Right atrium auricular region (tissue), 2 donors: ENCODE measurements at regions not wholly inside any gene's neighbourhood (a gene's known extent, or its start where the extent isn't known, plus 50 kb on each side); places are given as distances from the start of the nearest gene placed in this dataset.
A peak's percentile ranks its signal among the peaks of the same experiment; 100 is the strongest.

Experiments
- DNase-seq: peaks from one replicate; pipeline ENCODE4 v3.0.0-alpha.2; 2019; ENCODE audit warnings: low spot score
- H3K27ac ChIP-seq, 2 donors: fragments of 200-600 bp; sonication (generic); 1 replicate in 1 of 2; 2 replicates in 1 of 2; pipeline ENCODE4 v1.5.1; 2016 to 2019
- H3K27me3 ChIP-seq, 2 donors: fragments of 200-600 bp; sonication (generic); one replicate each; pipeline versions ENCODE4 v1.5.1 to v1.6.0; 2017 to 2019
- H3K36me3 ChIP-seq: fragments of 200-600 bp; sonication (generic); one replicate; pipeline ENCODE4 v1.5.1; 2016
- H3K4me1 ChIP-seq, 2 donors: fragments of 200-600 bp; sonication (generic); one replicate each; pipeline versions ENCODE4 v1.5.1 to v1.6.0; 2017 to 2019
- H3K4me3 ChIP-seq, 2 donors: fragments of 200-600 bp; sonication (generic); 1 replicate in 1 of 2; 2 replicates in 1 of 2; pipeline ENCODE4 v1.5.1; 2017 to 2019; ENCODE audit warnings: mild to moderate bottlenecking in 1 of 2, moderate library complexity in 1 of 2
- H3K9me3 ChIP-seq, 2 donors: fragments of 200-600 bp; sonication (generic); one replicate each; pipeline ENCODE4 v1.5.1; 2019
- TF ChIP-seq, protein P1 (sequence below), 2 donors: fragments of 200-600 bp; sonication (generic); IDR thresholded peaks; one replicate each; pipeline ENCODE4 v1.5.1; 2019; ENCODE audit warnings: antibody characterized with exemption in 2 of 2

DNA sequence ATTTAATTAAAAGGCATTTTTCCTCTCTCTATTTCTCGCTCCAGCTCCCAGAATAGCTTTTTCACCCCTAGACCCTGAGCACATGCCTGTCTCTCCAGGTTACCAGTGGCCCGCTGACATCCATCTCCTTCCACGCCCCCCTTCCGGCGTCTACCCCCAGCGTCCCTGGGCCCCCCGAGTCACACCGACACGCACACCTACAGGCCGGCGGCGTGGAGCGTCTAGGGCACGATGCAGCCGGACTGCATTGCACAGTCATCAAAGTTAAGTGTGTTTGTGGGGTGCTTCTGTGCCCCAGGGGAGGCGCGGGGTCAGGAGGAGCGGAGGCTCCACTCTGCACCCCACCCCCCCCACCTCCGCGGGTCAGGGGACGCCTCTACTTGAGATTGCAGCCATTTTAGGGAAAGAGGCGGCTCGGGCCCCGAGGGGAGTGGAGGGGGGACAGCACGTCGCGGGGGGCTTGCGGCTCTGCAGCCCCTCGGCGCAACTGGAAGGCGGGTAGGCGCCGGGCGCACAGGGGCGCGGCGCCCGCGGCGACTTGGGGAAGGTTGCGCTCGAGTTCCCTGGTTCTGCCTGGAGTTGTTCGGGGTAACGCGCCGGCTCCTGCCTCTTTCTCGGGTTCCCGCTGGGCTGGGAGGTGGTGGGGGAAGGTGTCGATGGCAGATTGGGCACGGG, 112.7 kb downstream of the DHX15 start:
- H3K27ac ChIP-seq = peak overlapping the region; percentile 77 to 78
- H3K27me3 ChIP-seq = no peaks in the 10 kb centered on the region
- no peaks in the 10 kb centered on the region for H3K36me3 ChIP-seq
- TF ChIP-seq, protein P1, sequence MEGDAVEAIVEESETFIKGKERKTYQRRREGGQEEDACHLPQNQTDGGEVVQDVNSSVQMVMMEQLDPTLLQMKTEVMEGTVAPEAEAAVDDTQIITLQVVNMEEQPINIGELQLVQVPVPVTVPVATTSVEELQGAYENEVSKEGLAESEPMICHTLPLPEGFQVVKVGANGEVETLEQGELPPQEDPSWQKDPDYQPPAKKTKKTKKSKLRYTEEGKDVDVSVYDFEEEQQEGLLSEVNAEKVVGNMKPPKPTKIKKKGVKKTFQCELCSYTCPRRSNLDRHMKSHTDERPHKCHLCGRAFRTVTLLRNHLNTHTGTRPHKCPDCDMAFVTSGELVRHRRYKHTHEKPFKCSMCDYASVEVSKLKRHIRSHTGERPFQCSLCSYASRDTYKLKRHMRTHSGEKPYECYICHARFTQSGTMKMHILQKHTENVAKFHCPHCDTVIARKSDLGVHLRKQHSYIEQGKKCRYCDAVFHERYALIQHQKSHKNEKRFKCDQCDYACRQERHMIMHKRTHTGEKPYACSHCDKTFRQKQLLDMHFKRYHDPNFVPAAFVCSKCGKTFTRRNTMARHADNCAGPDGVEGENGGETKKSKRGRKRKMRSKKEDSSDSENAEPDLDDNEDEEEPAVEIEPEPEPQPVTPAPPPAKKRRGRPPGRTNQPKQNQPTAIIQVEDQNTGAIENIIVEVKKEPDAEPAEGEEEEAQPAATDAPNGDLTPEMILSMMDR (IDR thresholded peaks at IDR 0.05) = no peak
- DNase-seq = no peak
- H3K4me3 ChIP-seq = peak overlapping the region; percentile 56 to 65
- H3K9me3 ChIP-seq = no peaks in the 10 kb centered on the region
- H3K4me1 ChIP-seq = peaks cover 0 to 26% of the 10 kb centered on the region in 2 donors

DNA sequence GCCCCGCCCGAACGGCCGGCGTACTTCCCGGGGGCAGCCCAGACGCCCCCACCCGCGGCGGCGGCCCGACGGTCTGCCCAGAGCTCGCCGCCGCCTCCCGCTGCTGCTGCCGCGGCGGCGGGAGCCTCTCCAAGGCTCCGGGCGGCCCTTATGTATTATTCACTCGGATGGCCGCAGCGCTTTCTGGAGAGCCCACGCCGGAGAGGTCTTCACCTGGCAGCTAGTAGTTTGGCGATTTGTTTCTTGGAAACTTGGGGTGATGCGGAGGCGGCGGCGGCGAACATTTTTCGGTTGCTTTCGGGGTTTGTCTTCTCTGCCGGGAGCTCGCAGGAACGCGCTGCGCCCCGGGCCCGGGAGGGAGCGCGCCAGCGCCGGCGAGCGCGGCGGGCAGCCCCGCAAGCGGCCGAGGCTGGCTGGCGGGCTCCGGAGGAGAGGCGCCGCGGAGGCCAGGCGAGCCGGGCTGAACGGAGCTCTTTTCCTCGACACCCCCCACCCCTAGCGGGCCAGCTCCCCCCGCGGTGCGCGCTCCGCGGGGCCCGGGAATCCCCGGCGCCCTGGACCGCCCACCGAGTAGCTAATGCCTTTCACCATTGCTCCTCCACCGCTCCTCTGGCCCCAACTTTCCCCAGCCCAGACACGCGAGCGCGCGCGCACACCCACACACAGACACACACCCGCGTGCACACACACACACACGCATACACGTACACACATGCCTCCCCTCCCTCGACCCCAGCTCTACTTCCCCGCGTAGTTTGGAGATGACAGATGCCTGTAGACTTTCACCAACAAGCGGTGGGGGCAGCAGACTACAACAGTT, 113.5 kb downstream of the DHX15 start:
- Histone ChIP-seq H3K4me1 (peaks cover 0 to 26% of the 10 kb centered on the region in 2 donors), H3K27me3 (no peaks in the 10 kb centered on the region), H3K4me3 (peak overlapping the region; percentile 56 to 65), H3K9me3 (no peaks in the 10 kb centered on the region), H3K27ac (peak overlapping the region; percentile 77 to 78), H3K36me3 (no peaks in the 10 kb centered on the region)
- DNase-seq = no peak
- TF ChIP-seq, protein P1 (IDR thresholded peaks at IDR 0.05) = no peak

DNA sequence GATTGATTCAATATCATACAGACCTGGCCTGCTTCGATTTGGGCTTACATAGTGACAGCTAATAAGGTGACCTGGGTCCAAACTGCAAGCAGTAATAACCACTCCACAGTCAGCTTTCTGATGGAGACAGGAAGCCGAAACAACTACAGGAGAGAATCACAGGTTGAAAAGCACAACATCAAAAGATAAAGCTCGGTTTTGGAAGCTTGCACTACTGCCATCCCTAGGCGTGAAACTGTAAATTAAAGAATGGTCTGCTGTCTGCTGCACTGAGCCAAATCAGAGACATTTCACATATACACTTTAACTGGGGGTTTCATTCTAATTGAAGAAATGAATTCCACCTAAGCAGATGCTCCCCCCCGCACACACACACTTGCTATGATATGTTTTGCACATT, 116.3 kb downstream of the DHX15 start:
- Histone ChIP-seq H3K27me3 (no peaks in the 10 kb centered on the region), H3K36me3 (no peaks in the 10 kb centered on the region)
- no peak for DNase-seq

DNA sequence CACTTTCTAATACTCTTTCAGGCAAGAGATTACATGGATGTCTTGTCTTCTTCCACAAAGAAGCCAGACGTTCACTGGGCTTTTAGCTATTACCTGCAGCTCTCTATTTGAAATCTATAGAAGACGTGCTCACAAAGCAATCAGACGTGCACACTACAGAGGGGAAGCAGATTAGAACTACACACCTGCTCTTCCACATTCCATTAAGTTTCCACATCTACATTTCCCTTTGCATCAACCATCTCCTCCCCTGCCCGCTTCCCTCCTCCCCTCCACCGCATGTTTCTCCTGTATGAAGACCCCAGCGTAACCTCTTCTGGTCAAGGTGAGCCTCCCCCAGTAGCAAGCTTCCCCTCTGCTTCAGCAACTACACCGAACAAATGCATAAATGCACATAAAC, 119.8 kb downstream of the DHX15 start:
- no peaks in the 10 kb centered on the region for H3K36me3 ChIP-seq
- H3K27me3 ChIP-seq = no peaks in the 10 kb centered on the region
- no peak overlapping the region for H3K4me3 ChIP-seq
- TF ChIP-seq, protein P1 (IDR thresholded peaks at IDR 0.05) = no peak
- H3K27ac ChIP-seq = no peak overlapping the region
- no peak for DNase-seq
- H3K9me3 ChIP-seq = no peaks in the 10 kb centered on the region
- peaks cover 0 to 2% of the 10 kb centered on the region in 2 donors for H3K4me1 ChIP-seq

More for the DNA sequence above, 116.3 kb downstream of the DHX15 start:
- TF ChIP-seq, protein P1 (IDR thresholded peaks at IDR 0.05) = no peak
- Histone ChIP-seq H3K4me1 (peaks cover 0 to 26% of the 10 kb centered on the region in 2 donors), H3K9me3 (no peaks in the 10 kb centered on the region), H3K27ac (no peak overlapping the region), H3K4me3 (no peak overlapping the region)

DNA sequence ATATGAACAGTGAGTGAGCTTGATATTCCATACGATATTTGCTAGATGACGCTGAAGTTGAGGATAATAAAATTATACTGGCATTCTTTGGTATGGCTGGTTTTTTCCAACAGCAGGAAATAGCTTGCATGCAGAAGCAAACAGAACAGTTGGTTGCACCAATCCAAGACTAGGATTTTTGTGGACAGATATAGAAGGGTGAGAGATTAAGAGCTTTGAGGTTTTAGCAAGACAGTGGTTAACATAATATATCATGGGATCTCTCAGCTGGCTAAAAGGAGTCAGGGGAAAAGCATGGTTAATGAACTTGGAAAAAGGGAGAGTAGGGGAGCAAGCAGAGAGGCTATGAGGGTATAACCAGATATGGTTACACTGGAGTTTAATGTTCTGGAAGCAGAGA, 127.9 kb downstream of the DHX15 start:
- Histone ChIP-seq H3K9me3 (no peaks in the 10 kb centered on the region), H3K4me3 (no peak overlapping the region), H3K36me3 (no peaks in the 10 kb centered on the region), H3K27ac (no peak overlapping the region), H3K4me1 (no peaks in the 10 kb centered on the region), H3K27me3 (no peaks in the 10 kb centered on the region)
- TF ChIP-seq, protein P1 (IDR thresholded peaks at IDR 0.05) = no peak
- DNase-seq = no peak
